ENCODE measurements at regions not wholly inside any gene's neighbourhood (a gene's known extent, or its start where the extent isn't known, plus 50 kb on each side); places are given as distances from the start of the nearest gene placed in this dataset.

GRCh38 chr20:17811628-17811965, 111.8 kb downstream of the BANF2 start:
- no peak overlapping the region for H3K4me3 ChIP-seq (ENCODE audit: low read depth, poor library complexity, severe bottlenecking)
- intact Hi-C loops (cut with DNase I; ENCODE audit: low total_unique reads), result no loop called here
- WGBS, 2 donors, result 82 to 86% methylated on average over 4 of the region's 4 CpGs
- no peak for DNase-seq (ENCODE audit: low spot score in 2 of 2)
- TF ChIP-seq CTCF (IDR thresholded peaks at IDR 0.05), result no peak
- TF ChIP-seq POLR2A (IDR thresholded peaks at IDR 0.05), result no peak

GRCh38 chr20:17810847-17811627, 111.3 kb downstream of the BANF2 start:
- no peak for TF ChIP-seq POLR2A (IDR thresholded peaks at IDR 0.05)
- no peak for TF ChIP-seq CTCF (IDR thresholded peaks at IDR 0.05)
- 90 to 92% methylated on average over 9 of the region's 9 CpGs for WGBS, 2 donors
- H3K4me3 ChIP-seq (ENCODE audit: low read depth, poor library complexity, severe bottlenecking), result no peak overlapping the region
- DNase-seq (ENCODE audit: low spot score in 2 of 2), result no peak
- intact Hi-C loops (cut with DNase I; ENCODE audit: low total_unique reads), result no loop called here

- TF ChIP-seq POLR2A (IDR thresholded peaks at IDR 0.05) (no peak), CTCF (IDR thresholded peaks at IDR 0.05) (no peak)
- intact Hi-C loops (cut with DNase I; ENCODE audit: low total_unique reads), result no loop called here
These were observed 110.4 kb downstream of the BANF2 start for GRCh38 chr20:17810062-17810631.

GRCh38 chr20:17809362-17810061, 109.7 kb downstream of the BANF2 start:
- intact Hi-C loops (cut with DNase I; ENCODE audit: low total_unique reads), result no loop called here
- no peak overlapping the region for H3K4me3 ChIP-seq (ENCODE audit: low read depth, poor library complexity, severe bottlenecking)
- WGBS, 2 donors, result 50 to 55% methylated on average over 8 of the region's 8 CpGs
- DNase-seq (ENCODE audit: low spot score in 2 of 2), result no peak
- TF ChIP-seq POLR2A (IDR thresholded peaks at IDR 0.05) (no peak), CTCF (IDR thresholded peaks at IDR 0.05) (no peak)

More at GRCh38 chr20:17810062-17810631, 110.4 kb downstream of the BANF2 start:
- no peak overlapping the region for H3K4me3 ChIP-seq (ENCODE audit: low read depth, poor library complexity, severe bottlenecking)
- DNase-seq (ENCODE audit: low spot score in 2 of 2), result no peak
- WGBS, 2 donors, result 54 to 70% methylated on average over 4 of the region's 4 CpGs

GRCh38 chr20:17808782-17809181, 109.0 kb downstream of the BANF2 start:
- intact Hi-C loops (cut with DNase I; ENCODE audit: low total_unique reads), result no loop called here
- no peak for DNase-seq (ENCODE audit: low spot score in 2 of 2)
- no peak overlapping the region for H3K4me3 ChIP-seq (ENCODE audit: low read depth, poor library complexity, severe bottlenecking)
- TF ChIP-seq POLR2A (IDR thresholded peaks at IDR 0.05) (no peak), CTCF (IDR thresholded peaks at IDR 0.05) (no peak)
- 68 to 81% methylated on average over 5 of the region's 5 CpGs for WGBS, 2 donors

All from lower leg skin (tissue), 4 donors.